Sigmoid colon (tissue), 6 donors: ENCODE measurements at regions not wholly inside any gene's neighbourhood (a gene's known extent, or its start where the extent isn't known, plus 50 kb on each side); places are given as distances from the start of the nearest gene placed in this dataset.

Experiments
- DNase-seq: peaks from one replicate; pipeline ENCODE4 v3.0.0-alpha.2; 2019
- H3K27ac ChIP-seq, 4 donors: fragments of 200-600 bp; sonication (generic); one replicate each; pipeline ENCODE4 v1.5.1; 2016 to 2019; ENCODE audit warnings: mild to moderate bottlenecking in 1 of 4
- H3K27me3 ChIP-seq, 3 donors: fragments of 200-600 bp; sonication (generic); one replicate each; pipeline ENCODE4 v1.5.1; 2019; ENCODE audit warnings: mild to moderate bottlenecking in 1 of 3
- H3K36me3 ChIP-seq, 4 donors: fragments of 200-600 bp; sonication (generic); one replicate each; pipeline ENCODE4 v1.5.1; 2016 to 2019
- H3K4me1 ChIP-seq, 4 donors: fragments of 200-600 bp; sonication (generic); one replicate each; pipeline ENCODE4 v1.5.1; 2017 to 2019
- H3K4me3 ChIP-seq, 4 donors: fragments of 200-600 bp; sonication (generic); one replicate each; pipeline ENCODE4 v1.5.1; 2017 to 2019; ENCODE audit warnings: mild to moderate bottlenecking in 2 of 4, moderate library complexity in 1 of 4
- H3K9me3 ChIP-seq, 4 donors: fragments of 200-600 bp in 3 of 4; sonication (generic) in 3 of 4; one replicate each; pipeline versions ENCODE4 v1.5.1 to v1.6.1; 2013 to 2019
- CTCF ChIP-seq, 4 experiments: fragments of 450-650 bp in 3 of 4; fragments of 200-600 bp in 1 of 4; IDR thresholded peaks; one replicate each; pipeline ENCODE4 v1.5.1; 2016 to 2019; ENCODE audit warnings: antibody characterized with exemption in 4 of 4, mild to moderate bottlenecking in 3 of 4, moderate library complexity in 2 of 4
- EP300 ChIP-seq, 4 donors: sonication (generic); formaldehyde crosslinking; IDR thresholded peaks; one replicate each; pipeline ENCODE4 v1.6.1; 2017; ENCODE audit warnings: antibody characterized with exemption in 4 of 4
- POLR2A ChIP-seq, 2 donors: fragments of 450-650 bp; IDR thresholded peaks; one replicate each; pipeline ENCODE4 v1.6.1; 2016; ENCODE audit warnings: antibody characterized with exemption in 2 of 2, mild to moderate bottlenecking in 2 of 2, moderate library complexity in 2 of 2
- POLR2AphosphoS5 ChIP-seq, 4 donors: sonication (generic); formaldehyde crosslinking; IDR thresholded peaks; one replicate each; pipeline ENCODE4 v1.6.1; 2017; ENCODE audit warnings: antibody characterized with exemption in 4 of 4
- WGBS, 2 donors: extraction: QIAGEN DNeasy Blood & Tissue Kit; methylation state at CpG; one replicate each; pipeline ENCODE4 v1.1.7; 2013; 5-methylcytosine and 5-hydroxymethylcytosine counted together
- intact Hi-C: fragments of 100-400 bp; cut with DNase I; formaldehyde crosslinking; loops from one replicate; pipeline ENCODE4 v1.15.1; 2023
- donor health status: healthy with polysubstance abuse.
- donor health status: healthy.

- DNase-seq: no peak
- TF ChIP-seq POLR2A (IDR thresholded peaks at IDR 0.05) (no peak), EP300 (IDR thresholded peaks at IDR 0.05) (no peak), POLR2AphosphoS5 (IDR thresholded peaks at IDR 0.05) (no peak), CTCF (IDR thresholded peaks at IDR 0.05) (no peak)
- 90% methylated on average over 6 of the region's 6 CpGs for WGBS, 2 donors
Measured at GRCh38 chr11:38884145-38884865, 2286.3 kb upstream of the RAG2 start.

GRCh38 chr11:38867338-38867737 is 2269.3 kb upstream of the RAG2 start:
- no peak overlapping the region for H3K27ac ChIP-seq
- intact Hi-C loops: no loop called here
- H3K9me3 ChIP-seq: no peaks in the 10 kb centered on the region
- H3K4me3 ChIP-seq: no peak overlapping the region
- no peaks in the 10 kb centered on the region for H3K36me3 ChIP-seq
- no peaks in the 10 kb centered on the region for H3K4me1 ChIP-seq
- no peaks in the 10 kb centered on the region for H3K27me3 ChIP-seq
- no peak for TF ChIP-seq POLR2A (IDR thresholded peaks at IDR 0.05)
- 87 to 89% methylated on average over 3 of the region's 3 CpGs for WGBS, 2 donors
- DNase-seq: no peak

More at GRCh38 chr11:38884145-38884865, 2286.3 kb upstream of the RAG2 start:
- H3K36me3 ChIP-seq: no peaks in the 10 kb centered on the region
- H3K9me3 ChIP-seq: no peaks in the 10 kb centered on the region
- H3K27me3 ChIP-seq: no peaks in the 10 kb centered on the region
- H3K4me1 ChIP-seq: no peaks in the 10 kb centered on the region
- H3K27ac ChIP-seq: no peak overlapping the region
- H3K4me3 ChIP-seq: no peak overlapping the region
- intact Hi-C loops: no loop called here

GRCh38 chr11:38865922-38866321 is 2267.9 kb upstream of the RAG2 start:
- H3K27ac ChIP-seq: no peak overlapping the region
- H3K4me1 ChIP-seq: no peaks in the 10 kb centered on the region
- TF ChIP-seq POLR2A (IDR thresholded peaks at IDR 0.05) (no peak), CTCF (IDR thresholded peaks at IDR 0.05) (no peak), POLR2AphosphoS5 (IDR thresholded peaks at IDR 0.05) (no peak), EP300 (IDR thresholded peaks at IDR 0.05) (no peak)
- no peaks in the 10 kb centered on the region for H3K27me3 ChIP-seq
- no peaks in the 10 kb centered on the region for H3K9me3 ChIP-seq
- intact Hi-C loops: no loop called here
- no peaks in the 10 kb centered on the region for H3K36me3 ChIP-seq
- 77 to 84% methylated on average over 2 of the region's 2 CpGs for WGBS, 2 donors
- no peak for DNase-seq
- no peak overlapping the region for H3K4me3 ChIP-seq

- no peak overlapping the region for H3K4me3 ChIP-seq
- 78 to 79% methylated on average over 2 of the region's 2 CpGs for WGBS, 2 donors
- H3K36me3 ChIP-seq: no peaks in the 10 kb centered on the region
- H3K27me3 ChIP-seq: no peaks in the 10 kb centered on the region
- H3K27ac ChIP-seq: no peak overlapping the region
- H3K9me3 ChIP-seq: no peaks in the 10 kb centered on the region
- no peak for DNase-seq
- TF ChIP-seq POLR2A (IDR thresholded peaks at IDR 0.05) (no peak), CTCF (IDR thresholded peaks at IDR 0.05) (no peak), EP300 (IDR thresholded peaks at IDR 0.05) (no peak), POLR2AphosphoS5 (IDR thresholded peaks at IDR 0.05) (no peak)
- H3K4me1 ChIP-seq: no peaks in the 10 kb centered on the region
- intact Hi-C loops: no loop called here
Measured at GRCh38 chr11:38842991-38843390, 2245.0 kb upstream of the RAG2 start.

- Histone ChIP-seq H3K27me3 (no peaks in the 10 kb centered on the region), H3K4me1 (no peaks in the 10 kb centered on the region), H3K9me3 (no peaks in the 10 kb centered on the region), H3K4me3 (no peak overlapping the region), H3K27ac (no peak overlapping the region), H3K36me3 (no peaks in the 10 kb centered on the region)
- TF ChIP-seq EP300 (IDR thresholded peaks at IDR 0.05): no peak
- TF ChIP-seq POLR2AphosphoS5 (IDR thresholded peaks at IDR 0.05): no peak
- TF ChIP-seq CTCF (IDR thresholded peaks at IDR 0.05): no peak
- TF ChIP-seq POLR2A (IDR thresholded peaks at IDR 0.05): no peak
- no peak for DNase-seq
- WGBS, 2 donors: 86% methylated on average over 3 of the region's 3 CpGs
- intact Hi-C loops: no loop called here
Measured at GRCh38 chr11:38839071-38839470, 2241.0 kb upstream of the RAG2 start.
